GM21576 (cell line): ENCODE measurements at regions not wholly inside any gene's neighbourhood (a gene's known extent, or its start where the extent isn't known, plus 50 kb on each side); places are given as distances from the start of the nearest gene placed in this dataset.

Experiments
- ATAC-seq: cut with Tn5 transposase; IDR thresholded peaks from one replicate; pipeline ENCODE4 v1.9.1; 2021; ENCODE audit warnings: mild to moderate bottlenecking, moderate library complexity; ENCODE audit not compliant: unreplicated experiment

DNA sequence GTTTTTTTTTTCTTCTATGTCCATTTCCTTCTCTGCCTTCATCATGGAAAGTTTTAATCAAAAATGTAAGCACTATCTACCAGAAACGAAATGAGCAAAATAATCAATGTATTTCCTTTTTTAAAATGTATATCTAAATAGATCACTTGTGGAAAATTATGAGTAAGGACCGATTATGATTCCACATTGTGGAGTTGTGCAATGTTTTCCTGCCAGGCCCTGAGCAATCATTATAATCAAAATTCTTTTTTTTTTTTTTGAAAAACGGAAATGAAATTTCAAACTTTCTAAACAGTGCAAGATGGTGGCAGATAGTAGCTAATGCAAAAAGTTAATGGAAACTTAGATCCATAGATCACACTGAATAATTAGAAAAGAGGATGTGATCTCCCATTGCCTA is 1074.6 kb upstream of the TMEM132C start:
- no peak for ATAC-seq

DNA sequence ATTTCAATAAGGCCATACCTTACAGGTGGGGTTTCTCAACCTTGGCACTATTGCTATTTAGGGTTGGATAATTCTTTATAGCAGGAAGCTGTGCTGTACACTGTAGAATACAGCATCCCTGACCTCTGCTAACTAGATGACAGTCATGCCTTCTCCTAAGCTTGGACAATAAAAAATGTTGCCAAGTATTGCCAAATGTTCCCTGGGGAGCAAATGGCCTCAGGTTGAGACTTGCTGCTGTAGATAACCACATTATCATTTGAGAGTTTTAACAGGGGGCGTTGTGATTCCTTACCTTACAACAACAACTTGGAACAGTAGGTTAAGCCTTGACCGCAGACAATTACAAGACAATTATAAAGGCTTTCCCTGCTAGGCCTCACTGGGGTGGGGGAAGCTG is 1073.6 kb upstream of the TMEM132C start:
- no peak for ATAC-seq

DNA sequence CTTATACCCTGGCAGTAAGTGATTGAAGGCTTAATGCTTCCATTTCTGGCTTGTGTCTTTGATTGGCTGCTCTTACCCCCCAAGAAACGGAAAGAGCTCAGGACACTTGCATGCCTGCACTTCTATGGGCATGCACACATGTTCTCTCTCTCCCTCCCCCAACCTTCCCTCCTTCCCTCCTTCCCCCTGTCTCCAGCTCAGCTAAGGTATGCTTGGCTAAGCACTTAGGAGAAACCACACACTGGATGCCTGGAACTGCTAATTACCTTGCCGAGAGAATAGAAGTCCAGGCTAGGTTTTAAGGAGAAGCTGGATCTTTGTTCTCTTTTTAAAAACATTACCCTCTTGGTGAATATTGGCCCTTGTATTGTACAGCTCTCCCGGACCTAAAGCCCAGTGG is 1072.8 kb upstream of the TMEM132C start:
- ATAC-seq: no peak

DNA sequence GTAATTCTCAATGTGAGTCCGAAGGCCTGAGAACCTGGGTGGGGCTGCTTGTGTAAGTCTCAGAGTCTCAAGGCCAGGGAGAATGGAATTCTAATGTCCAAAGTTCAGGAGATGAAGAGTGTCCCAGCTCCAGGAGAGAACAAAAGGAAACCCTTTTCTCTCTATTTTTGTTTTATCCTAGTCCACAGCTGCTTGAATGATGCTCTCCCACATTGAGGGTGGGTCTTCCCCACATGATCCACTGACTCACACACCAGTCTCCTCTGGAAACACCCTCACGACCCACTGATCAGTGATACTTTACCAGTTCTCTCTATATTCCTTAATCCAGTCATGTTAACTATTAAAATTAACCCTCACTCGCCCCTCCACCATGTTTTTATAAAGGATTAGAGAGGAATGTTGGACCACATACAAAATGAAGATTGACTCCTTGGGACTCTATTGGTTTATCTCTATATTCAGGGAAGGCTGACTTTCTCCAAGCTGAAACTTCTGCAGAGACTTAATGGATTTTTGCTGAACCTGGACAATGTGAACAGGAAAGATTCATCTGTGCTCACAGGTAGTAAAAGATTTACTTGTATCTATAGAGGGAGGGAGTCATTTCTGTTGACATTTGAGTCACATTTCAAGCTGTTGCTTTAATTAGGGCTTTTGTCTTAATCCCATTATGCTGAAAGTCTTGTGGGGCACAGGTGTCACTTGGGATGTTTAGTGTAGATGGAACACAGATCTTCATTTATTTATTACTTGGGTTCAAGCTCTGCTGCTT is 1061.0 kb upstream of the TMEM132C start:
- ATAC-seq: no peak

DNA sequence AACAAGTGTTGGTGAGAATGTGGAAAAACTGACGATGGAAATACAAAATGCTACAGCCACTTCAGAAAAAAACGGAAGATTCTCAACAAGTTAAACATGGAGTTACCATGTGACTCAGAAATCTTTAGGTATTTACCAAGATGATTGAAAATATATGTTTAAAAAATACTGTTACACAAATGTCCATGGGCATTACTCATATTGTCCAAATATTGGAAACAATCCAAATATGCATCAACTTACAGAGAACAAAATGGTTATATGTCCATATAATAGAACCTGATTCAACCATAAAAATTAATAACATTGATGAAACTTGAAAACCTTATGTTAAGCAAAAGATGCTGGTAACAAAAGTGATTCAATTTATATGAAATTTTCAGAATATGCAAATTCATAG is 1057.7 kb upstream of the TMEM132C start:
- no peak for ATAC-seq

DNA sequence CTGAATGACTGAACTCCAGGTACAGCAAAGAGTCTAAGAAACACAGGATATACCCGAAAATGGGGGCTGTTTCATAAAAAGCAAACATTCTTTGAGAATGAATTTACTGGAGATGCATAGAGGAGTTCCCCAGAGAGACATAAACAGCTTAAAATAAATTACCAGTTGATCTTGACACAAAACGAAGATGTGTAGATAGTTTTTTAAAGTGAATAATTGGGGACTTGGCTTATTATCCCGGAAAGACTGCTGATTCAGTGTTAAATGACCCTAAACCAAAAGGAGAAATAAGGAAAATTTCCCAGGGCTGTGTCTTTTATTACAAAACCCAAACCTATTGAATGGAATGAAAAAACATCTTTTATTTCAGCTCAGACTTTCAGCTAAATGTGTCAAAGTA is 1052.8 kb upstream of the TMEM132C start:
- no peak for ATAC-seq

DNA sequence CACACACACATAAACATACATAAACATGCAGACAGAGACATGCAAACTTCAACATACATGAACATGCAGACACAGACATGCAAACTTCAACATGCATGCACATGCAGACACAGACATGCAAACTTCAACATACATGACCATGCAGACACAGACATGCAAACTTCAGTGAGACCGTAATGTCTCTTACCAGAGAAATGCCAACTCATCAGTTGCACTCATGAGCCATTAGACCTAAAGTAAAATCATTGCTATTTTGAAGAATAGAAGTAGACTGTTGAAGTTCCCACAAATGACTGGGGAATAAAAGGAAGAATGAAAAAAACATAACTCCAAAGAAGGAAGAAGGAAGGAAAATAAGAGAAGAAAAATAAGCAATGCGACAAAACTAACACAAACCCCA is 1044.0 kb upstream of the TMEM132C start:
- ATAC-seq: no peak

DNA sequence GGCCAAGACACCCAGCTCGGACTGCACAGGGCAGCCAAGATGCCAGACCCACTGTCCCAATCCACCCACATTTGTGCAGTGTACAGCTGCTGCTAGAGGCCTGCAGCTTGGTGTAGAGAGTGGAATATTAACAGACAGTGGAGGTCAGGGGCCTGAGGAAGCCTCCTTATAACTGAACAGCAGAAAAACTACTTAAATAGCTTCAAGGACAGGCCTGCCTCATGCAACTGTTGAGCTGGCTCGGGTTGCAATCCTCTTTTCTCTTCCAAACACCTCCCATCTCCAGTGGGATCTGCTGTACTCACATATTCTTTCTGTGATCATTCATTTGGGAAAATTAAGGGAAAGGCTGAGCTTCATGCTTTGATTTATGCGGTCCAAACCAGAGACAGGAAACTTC is 1043.2 kb upstream of the TMEM132C start:
- no peak for ATAC-seq

DNA sequence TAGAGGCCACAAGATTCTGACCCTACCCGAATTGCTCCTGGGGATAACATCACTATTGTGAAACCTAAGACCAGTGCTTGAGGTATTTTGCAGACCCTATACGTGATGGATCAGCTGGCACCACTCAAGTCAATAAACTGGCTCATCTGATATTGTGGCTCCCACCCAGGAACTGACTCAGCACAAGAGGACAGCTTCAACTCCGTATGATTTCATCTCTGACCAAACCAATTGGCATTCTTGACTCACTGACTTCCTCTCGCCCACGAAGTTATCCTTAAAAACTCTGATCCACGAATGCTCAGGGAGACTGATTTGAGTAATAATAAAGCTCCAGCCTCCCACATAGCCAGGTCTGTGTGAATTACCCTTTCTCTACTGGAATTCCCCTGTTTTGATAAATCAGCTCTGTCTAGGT is 1036.1 kb upstream of the TMEM132C start:
- ATAC-seq: no peak

DNA sequence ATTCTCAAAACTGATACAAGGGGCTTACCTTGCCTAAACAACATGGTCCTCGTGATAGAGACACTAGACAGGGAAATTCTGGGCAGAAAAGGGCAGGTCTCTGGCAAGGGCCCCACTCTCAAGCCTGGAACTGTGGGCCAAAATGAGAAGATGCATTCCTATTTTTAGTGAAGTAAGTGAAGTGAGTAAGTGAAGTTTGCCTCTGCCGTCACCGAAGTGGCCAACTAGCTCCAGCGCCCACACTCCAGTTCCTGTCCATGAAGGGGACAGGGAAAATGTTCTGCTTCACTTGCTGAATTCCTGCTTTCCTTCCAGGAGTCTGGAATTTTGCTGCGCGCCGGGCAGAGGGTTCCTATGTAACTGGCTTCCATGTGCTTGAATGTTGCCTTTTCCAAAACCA is 1035.6 kb upstream of the TMEM132C start:
- ATAC-seq: no peak

DNA sequence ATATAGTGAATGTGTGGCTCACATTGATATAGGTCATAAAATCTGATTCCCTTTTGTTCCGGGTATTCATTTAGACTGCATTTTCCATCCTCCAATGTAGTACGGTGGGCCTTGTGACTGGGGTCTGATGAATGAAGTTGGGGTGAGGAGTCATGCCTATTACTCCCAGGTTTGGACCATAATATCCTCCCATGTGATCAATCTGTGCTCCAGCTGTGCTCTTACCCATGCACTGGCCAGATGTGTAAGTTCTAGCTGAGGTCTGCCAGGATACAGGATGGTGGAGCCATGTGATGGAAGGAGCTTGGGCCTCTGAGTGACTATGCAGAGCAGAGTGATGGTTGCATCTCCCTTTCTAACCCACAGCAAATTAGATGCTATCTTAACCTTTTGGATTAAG is 1034.0 kb upstream of the TMEM132C start:
- ATAC-seq: no peak

DNA sequence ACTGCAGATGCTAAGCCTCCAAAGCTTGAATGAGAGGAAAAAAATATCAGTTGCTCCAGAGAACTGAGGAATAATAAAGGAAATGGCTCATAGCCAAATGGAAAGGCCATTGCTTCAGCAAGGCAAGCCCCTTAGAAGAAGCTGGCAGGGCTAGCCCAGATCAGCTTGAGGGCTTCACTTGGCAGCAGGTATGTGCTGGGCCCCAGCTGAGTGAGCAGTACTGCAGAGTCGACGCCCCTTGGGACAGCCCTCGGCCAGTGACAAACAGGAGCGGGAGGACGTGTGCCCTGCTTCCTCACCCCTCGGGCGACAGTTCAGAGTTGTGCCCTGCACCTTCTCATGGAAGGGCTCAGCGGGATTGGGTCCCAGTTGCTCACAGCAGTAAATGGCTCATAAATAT is 1031.2 kb upstream of the TMEM132C start:
- ATAC-seq: no peak

DNA sequence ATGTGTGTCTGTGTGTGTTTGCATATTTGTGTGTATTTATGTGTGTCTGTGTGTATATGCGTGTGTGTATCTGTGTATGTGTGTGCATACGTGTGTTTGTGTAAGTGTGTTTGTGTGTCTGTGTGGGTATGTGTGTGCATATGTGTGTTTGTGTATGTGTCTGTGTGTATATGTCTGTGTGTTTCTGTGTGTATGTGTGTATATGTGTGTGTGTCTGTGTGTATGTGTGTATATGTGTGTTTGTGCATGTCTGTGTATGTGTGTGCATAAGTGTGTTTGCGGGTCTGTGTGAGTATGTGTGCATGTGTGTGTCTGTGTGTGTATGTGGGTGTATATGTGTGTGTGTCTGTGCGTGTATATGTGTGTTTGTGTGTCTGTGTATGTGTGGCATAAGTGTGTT is 1030.5 kb upstream of the TMEM132C start:
- ATAC-seq: no peak

DNA sequence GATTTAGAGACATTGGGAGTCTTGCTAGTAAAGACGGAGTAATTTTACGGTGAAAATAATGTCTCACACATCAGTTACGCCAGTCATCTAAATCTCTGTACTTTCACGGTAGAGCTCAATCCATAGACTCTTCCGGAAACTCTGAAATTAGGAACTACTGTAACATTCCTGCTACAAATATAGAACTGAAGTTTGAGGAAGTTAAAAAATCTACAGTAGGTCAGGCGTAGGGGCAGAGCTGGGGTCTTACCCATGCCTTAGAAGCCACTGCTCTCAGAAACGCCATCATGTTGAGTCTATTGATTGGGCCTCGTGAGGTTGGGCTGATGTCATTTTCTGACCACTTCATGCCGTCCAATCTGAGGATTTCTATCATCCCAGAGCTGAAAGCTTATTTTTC is 1029.8 kb upstream of the TMEM132C start:
- ATAC-seq: no peak

DNA sequence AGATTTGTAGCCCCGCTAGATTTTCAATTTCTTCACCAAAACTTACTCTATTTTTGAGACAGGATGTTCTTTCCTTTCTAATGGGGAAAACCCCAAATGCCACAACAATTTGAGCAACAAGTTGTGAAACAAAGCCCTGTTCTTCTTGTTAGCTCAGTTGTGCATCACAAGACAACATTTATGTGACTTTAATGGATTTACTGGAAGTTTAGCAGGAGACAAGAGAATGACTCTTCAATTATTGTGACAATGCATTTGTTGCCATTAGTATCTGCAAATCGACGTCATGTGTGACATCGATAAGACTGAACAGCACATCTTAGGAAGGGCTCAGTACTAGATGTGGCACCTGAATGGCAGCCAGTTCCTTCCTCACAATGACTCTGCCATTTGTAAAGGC is 1028.9 kb upstream of the TMEM132C start:
- ATAC-seq: no peak

DNA sequence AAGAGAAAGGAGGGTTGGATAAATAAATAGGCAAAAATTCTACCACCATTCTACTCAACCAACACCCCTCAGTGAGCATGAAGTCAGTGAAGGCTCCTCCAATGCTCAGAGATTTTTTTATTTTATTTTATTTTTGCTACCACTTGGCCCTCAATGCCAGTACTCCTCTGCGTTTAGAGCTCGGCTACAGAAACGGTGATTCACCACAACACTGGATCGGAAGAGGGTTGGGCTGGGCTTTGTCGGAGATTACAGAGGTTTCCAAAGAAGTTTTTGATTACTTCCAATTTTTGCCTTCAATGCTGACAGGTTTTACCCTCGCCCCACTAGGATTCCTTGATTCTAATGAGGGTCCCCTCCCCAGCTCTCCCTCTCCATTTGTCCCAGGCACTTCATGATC is 1027.2 kb upstream of the TMEM132C start:
- no peak for ATAC-seq

DNA sequence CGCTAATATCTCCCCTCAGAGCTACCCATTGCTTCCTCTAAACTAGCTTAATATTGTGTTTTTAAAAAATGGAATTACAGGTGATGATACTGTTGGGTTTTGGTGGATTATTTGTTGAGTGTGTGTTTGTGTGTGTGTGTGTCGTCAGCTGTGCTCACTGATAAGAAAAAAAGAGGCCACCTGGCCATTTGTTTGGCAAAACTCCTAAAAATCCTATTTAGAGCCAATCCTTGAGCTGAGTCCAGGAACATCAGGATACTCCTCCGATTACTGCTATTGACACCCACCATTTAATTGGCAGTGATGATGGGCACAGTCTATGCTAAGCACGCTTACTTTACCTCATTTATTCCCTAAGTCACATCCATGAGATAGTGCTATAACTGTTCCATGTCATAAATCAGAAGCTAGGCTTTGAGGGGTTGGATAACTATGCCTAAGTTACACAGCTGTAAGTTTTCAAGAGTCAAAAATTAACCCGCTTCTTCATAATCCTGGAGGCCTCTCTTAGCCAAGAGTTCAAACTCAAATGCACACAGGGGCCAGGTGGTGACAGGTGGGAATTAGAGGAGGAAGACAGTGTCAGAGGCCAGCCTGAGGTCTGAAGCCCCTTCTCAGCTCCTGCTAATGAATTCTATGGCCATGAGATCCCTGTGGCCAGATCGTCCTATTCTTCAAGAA is 1026.6 kb upstream of the TMEM132C start:
- ATAC-seq: no peak

DNA sequence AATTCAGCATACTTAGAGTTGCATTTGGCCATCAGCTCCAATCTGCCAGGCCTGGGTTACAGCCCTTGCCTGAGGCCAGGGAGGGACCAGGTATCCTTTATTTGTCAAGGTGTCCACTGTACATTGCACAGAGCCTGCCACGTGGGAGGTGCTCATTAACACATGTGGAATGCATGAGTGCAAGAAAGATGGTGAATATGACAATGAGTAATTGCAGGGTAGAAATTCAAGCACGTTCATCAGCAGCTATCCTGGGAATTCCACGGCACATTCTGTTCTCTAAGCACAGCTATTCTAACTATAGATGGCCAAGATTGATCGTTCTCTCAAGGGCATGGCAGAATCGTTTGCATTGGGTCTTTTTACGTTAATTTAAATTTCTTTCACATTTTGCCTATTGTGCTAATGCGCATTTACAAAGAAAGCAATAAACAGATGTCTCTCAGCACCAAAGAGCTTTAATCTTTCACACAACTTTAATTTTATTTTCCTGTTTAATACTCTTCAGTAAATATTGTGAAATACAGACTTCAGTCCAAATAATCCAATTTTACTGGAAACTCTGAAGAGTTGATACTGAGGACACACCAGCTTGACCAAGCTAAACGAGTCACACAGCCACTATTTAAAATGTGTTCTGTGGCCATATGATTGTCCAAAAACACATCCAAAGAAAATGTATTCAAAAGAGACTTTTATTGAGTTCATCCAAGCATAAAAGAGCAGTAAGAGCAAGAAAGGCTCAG is 1025.7 kb upstream of the TMEM132C start:
- no peak for ATAC-seq

DNA sequence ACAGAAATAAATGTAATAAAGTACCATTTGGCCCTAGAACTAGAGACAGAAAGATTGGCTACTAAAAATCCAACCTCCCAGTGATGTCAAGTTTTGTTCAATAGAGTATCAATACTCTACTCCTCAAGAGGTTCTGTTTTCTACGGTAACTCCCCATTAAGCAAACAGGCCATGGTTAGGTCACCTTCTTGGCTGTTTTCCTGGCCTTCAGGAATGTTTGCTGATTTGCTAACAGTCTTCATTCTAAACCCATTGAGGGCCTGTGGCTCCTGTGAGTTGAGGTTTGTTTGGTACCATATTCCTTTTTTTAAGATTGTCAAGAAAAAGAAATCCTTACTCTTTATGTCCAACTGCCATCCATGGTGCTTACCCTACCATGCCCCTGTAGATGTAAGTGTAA is 1022.0 kb upstream of the TMEM132C start:
- ATAC-seq: no peak

DNA sequence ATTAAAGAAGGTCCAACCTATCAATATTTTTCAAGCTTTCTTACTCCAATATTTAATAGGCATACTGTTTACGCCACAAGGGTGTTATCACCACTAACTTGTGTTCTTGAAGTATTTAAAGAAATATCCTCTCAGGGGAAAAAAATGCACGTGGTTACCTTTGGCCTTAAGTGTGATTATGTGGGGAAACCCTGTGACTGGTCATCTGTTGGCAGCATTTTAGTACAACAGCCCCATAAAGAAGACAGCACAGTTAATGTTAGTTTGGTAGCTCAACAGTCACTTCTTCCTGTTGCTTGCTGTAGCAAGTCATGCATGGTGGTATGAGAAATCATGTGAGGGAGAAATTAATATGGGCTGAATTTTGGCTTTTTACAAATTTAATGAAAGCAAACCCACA is 1021.5 kb upstream of the TMEM132C start:
- no peak for ATAC-seq

DNA sequence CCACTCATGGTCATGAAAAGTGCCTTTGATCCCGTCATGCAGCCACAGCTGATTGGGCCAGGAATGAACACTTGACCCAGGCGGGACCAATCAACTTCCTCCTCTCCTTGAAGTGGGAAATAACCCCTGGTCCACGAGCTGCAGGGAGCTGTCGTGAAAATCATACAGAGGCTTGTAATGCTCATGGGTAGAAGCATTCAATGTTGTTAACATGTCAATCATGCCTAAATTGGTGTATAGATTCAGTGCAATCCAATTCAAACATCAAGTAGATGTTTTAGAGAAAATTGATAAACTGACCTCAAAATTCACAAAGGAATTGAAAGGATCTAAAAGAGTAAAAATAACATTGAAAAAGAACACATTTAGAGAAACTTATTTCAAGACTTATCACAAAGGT is 1019.0 kb upstream of the TMEM132C start:
- no peak for ATAC-seq

DNA sequence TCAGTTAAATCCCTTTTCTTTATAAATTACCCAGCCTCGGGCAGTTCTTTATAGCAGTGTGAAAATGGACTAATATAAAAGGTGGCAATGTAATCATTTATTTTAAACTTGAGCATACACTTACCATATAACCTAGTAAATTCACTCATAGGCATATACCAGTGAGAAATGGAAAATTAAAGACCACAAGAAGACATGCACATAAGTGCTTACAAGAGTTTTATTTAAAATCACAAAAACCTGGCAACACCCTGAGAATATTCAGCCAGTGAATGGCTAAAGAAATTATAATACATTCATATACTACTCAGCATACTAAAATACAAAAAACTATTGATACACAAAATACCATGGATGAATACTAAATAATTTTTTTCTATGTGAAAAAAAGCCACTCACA is 1017.5 kb upstream of the TMEM132C start:
- no peak for ATAC-seq
